GM10248 (cell line): ENCODE measurements at regions not wholly inside any gene's neighbourhood (a gene's known extent, or its start where the extent isn't known, plus 50 kb on each side); places are given as distances from the start of the nearest gene placed in this dataset.
A peak's percentile ranks its signal among the peaks of the same experiment; 100 is the strongest.

Experiments used
- CTCF ChIA-PET: fragments of 300-600 bp; sonication (Branson Sonifier 250); formaldehyde crosslinking; extraction: SDS; loops from one replicate; lab custom pipeline; 2021; ENCODE audit warnings: antibody characterized with exemption; lab: Yijun Ruan, JAX
- POLR2A ChIA-PET: fragments of 350-650 bp; sonication (Branson Sonifier 250); formaldehyde crosslinking; extraction: SDS; loops from one replicate; lab custom pipeline; 2020; ENCODE audit warnings: antibody characterized with exemption; lab: Yijun Ruan, JAX
- DNase-seq: peaks from one replicate; pipeline ENCODE4 v3.0.0; 2012; ENCODE audit errors: extremely low spot score
- CTCF ChIP-seq: IDR thresholded peaks from 2 replicates; pipeline ENCODE4 v1.5.1; 2012; ENCODE audit warnings: mild to moderate bottlenecking, low read depth; ENCODE audit errors: extremely low read depth, missing control alignments, control extremely low read depth

DNA sequence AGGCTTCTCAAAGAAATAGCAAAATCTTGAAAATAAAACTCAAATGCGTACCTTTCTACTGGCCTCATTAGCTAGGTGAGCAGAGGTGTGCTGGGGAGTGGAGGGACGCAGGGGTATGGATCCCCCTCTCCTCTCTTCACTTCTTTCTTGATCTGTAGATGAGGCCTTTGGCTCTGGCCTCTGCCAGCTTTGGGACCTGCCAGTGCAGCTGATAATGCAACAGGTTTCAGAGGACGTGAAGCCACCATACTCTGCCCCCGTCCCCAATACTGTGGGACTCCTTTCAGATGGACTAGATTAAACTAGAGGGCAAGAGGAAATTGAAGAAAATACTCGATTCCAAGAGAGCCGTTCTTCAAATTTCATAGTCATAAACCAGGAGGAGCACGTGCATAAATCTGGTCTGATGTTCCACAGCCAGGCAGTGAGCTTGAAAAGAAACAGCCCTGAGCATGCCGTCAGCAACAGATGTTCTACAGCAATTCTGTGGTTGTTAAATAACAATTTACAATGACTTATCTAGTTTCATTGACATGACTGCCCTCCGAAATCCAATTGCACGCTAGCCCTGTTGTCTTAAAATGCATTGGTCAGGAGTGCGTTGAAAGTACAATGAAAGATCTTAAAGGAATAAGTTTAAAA, 245.3 kb upstream of the FOXQ1 start:
- ChIA-PET POLR2A (no interaction called here), CTCF (no interaction called here)
- no peak for DNase-seq
- TF ChIP-seq CTCF = no peak

GRCh38 chr6:1065986-1066385, 245.9 kb upstream of the FOXQ1 start:
- ChIA-PET CTCF (no interaction called here), POLR2A (no interaction called here)
- no peak for DNase-seq
- TF ChIP-seq CTCF = no peak

DNA sequence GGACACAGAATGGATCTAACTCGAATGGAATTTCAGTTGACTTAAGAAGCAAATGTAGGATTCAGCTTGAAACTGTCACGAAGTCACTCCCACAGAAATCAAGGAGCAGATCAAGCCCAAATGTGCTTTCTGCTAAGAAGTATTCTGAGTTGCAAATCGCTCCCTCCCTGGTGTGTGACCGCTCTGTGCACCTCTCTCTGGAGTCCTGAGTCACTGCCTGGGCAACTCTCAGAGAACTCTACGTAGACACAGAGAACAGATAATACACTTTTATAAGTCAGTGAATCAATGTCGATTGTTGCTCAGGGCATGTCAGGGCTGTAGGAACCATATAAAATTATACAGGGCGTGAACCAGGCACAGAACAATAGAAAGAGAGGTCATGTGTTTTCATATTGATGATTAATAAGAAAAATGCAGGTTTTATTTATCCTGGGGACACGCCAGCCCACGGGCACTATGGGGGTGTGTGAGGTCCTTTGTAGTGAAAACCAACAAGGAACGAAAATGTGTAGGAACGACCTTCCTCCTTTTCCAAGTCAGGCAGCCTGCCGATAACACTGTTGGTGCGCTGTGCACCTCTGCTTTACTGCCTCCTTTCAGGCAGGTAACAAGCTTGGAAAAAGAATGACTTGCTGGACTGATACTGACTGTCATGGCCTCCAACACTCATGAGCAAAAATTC, 248.1 kb upstream of the FOXQ1 start:
- no peak for TF ChIP-seq CTCF
- DNase-seq = no peak
- CTCF ChIA-PET = interaction anchor here (1.5 to 1.6 kb wide), 2 partner anchors 10 to 166 kb away, joined by 3 to 5 read pairs; no protein-coding TSS in a partner anchor
- POLR2A ChIA-PET = no interaction called here

GRCh38 chr6:1062786-1063545, 248.9 kb upstream of the FOXQ1 start:
- DNase-seq = no peak
- TF ChIP-seq CTCF = peak; percentile 7
- POLR2A ChIA-PET = no interaction called here
- CTCF ChIA-PET = interaction anchor here (0.6 to 1.6 kb wide), 5 partner anchors 11 to 471 kb away, joined by 3 to 6 read pairs (median 3); no protein-coding TSS in a partner anchor

- CTCF ChIA-PET = no interaction called here
- POLR2A ChIA-PET = no interaction called here
- TF ChIP-seq CTCF = no peak
- DNase-seq = no peak
Observed at GRCh38 chr6:1059596-1059995, 252.3 kb upstream of the FOXQ1 start.

DNA sequence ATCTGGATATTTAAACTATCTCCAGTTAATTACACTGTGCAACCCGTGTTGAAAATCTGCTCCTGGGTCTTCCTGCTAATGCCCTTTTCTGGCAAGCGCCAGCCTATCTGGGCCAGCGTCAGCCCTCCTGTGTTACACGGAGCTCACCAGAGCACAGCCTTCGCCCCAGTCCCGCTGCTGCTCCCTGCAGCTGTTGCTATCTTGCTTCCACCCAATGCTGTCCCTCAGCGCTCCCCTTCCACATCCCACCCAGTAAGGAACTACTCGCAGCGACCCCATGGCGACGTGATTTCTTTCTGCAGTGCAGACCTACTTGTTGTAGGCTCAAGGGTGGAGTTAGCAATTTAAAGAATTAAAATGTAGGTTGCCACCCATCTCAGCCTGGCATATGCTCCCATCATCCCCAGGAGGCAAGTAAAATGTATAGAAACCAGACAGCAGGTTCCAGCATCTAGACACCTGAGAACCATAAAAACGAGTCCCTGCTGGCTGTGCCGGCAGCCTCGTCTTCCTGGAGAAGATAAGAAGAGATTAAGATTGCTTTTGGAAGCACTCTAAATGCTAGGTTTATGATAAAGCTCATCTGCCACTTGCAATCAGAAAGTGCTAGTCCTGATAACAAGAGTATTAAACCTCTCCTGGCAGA, 254.3 kb upstream of the FOXQ1 start:
- TF ChIP-seq CTCF = no peak
- no peak for DNase-seq
- ChIA-PET CTCF (no interaction called here), POLR2A (no interaction called here)
